ENCODE measurements at regions not wholly inside any gene's neighbourhood (a gene's known extent, or its start where the extent isn't known, plus 50 kb on each side); places are given as distances from the start of the nearest gene placed in this dataset.

GRCh38 chr10:57968328-57969016 is 299.2 kb downstream of the IPMK start:
- no peak for TF ChIP-seq EZH2 (IDR thresholded peaks at IDR 0.05; ENCODE audit: borderline replicate concordance, low read length)
- no peak for TF ChIP-seq CTCF (conservative IDR thresholded peaks at IDR 0.05 in 1 of 2, IDR thresholded peaks at IDR 0.05 in 1 of 2; ENCODE audit: extremely low read depth in 1 of 2, insufficient read depth in 1 of 2, low read depth in 1 of 2, low read length in 2 of 2)
